ENCODE measurements at regions not wholly inside any gene's neighbourhood (a gene's known extent, or its start where the extent isn't known, plus 50 kb on each side); places are given as distances from the start of the nearest gene placed in this dataset.

GRCh38 chr14:31966896-31967668 is 110.0 kb upstream of the ARHGAP5 start:
- no peak for DNase-seq

GRCh38 chr14:31967669-31967975 is 109.5 kb upstream of the ARHGAP5 start:
- DNase-seq = no peak

- peak; percentile 37 for DNase-seq
These were observed 108.8 kb upstream of the ARHGAP5 start for GRCh38 chr14:31968107-31968810.

- no peak for DNase-seq
These were observed 108.0 kb upstream of the ARHGAP5 start for GRCh38 chr14:31968956-31969698.

- DNase-seq = no peak
These were observed 107.3 kb upstream of the ARHGAP5 start for GRCh38 chr14:31969699-31970240.

- no peak for DNase-seq
These were observed 106.4 kb upstream of the ARHGAP5 start for GRCh38 chr14:31970744-31971143.

- no peak for DNase-seq
These were observed 105.5 kb upstream of the ARHGAP5 start for GRCh38 chr14:31971612-31972011.

GRCh38 chr14:31977001-31977556 is 100.0 kb upstream of the ARHGAP5 start:
- DNase-seq = no peak

- DNase-seq = no peak
These were observed 98.7 kb upstream of the ARHGAP5 start for GRCh38 chr14:31978423-31978822.

- no peak for DNase-seq
These were observed 94.5 kb upstream of the ARHGAP5 start for GRCh38 chr14:31982642-31983041.

- DNase-seq = no peak
These were observed 90.7 kb upstream of the ARHGAP5 start for GRCh38 chr14:31986405-31986804.

- no peak for DNase-seq
These were observed 89.4 kb upstream of the ARHGAP5 start for GRCh38 chr14:31987721-31988120.

GRCh38 chr14:31988244-31988643 is 88.9 kb upstream of the ARHGAP5 start:
- DNase-seq = no peak

GRCh38 chr14:31990183-31990857 is 86.8 kb upstream of the ARHGAP5 start:
- DNase-seq = no peak

- DNase-seq = no peak
These were observed 86.1 kb upstream of the ARHGAP5 start for GRCh38 chr14:31990926-31991572.

GRCh38 chr14:31992011-31992447 is 85.1 kb upstream of the ARHGAP5 start:
- no peak for DNase-seq

GRCh38 chr14:31993521-31993951 is 83.6 kb upstream of the ARHGAP5 start:
- no peak for DNase-seq

GRCh38 chr14:31994391-31995033 is 82.6 kb upstream of the ARHGAP5 start:
- no peak for DNase-seq

- DNase-seq = no peak
These were observed 73.5 kb upstream of the ARHGAP5 start for GRCh38 chr14:32003585-32003984.

- no peak for DNase-seq
These were observed 72.8 kb upstream of the ARHGAP5 start for GRCh38 chr14:32004300-32004699.

GRCh38 chr14:32005628-32006027 is 71.5 kb upstream of the ARHGAP5 start:
- no peak for DNase-seq

All from RPMI8226 (cell line).